Mammary epithelial cell (primary cell): ENCODE measurements at regions not wholly inside any gene's neighbourhood (a gene's known extent, or its start where the extent isn't known, plus 50 kb on each side); places are given as distances from the start of the nearest gene placed in this dataset.

Source experiments
- EZH2 ChIP-seq: IDR thresholded peaks from 2 replicates; pipeline ENCODE4 v1.6.1; 2012; ENCODE audit warnings: low read length, inconsistent platforms, borderline replicate concordance
- TF ChIP-seq, protein P1 (sequence below), 2 donors: IDR thresholded peaks in 1 of 2; conservative IDR thresholded peaks in 1 of 2; 2 replicates each; pipeline ENCODE4 v1.5.1; 2011 to 2012; ENCODE audit warnings: inconsistent platforms in 2 of 2, low read length in 2 of 2, mild to moderate bottlenecking in 2 of 2, control low read depth in 1 of 2, low read depth in 1 of 2; ENCODE audit not compliant: insufficient read depth in 1 of 2; ENCODE audit errors: extremely low read depth in 1 of 2

DNA sequence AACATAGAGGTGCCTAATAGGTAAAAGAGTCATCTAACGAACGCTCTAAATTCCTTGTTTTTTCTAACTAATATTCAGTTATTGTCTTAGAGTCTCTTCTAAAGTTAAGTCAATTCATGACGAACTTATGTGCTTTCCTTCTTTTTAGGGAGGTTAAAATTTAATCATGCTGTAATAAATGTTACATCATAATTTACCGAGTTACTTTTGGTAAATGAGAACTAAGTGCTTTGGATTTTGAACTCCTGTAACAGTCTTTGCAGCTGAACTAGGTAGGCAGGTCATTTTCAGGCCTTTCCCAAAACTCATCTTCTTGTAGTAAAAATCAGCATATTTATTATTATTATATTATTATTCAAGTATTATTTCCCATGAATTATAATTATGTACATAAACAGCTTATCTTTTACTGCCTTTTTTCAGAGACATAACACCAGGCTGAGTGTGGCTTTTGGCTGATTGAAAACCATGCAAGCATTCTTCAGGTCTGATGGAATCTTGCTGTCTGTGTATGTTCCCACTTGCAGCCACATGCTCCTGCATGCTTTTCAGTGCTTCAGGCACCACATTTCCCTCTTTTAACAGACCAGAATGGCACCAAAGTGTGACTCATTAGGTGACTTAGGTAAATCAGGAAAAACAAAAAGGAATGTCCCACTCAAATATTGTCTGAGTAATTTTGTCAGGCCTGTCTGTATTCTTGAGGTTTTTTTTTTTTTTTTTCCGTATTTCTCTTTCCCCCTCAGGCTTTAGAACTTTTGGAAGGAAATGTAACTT lies 81.0 kb upstream of the CD55 start:
- TF ChIP-seq EZH2 = no peak
- TF ChIP-seq, protein P1, sequence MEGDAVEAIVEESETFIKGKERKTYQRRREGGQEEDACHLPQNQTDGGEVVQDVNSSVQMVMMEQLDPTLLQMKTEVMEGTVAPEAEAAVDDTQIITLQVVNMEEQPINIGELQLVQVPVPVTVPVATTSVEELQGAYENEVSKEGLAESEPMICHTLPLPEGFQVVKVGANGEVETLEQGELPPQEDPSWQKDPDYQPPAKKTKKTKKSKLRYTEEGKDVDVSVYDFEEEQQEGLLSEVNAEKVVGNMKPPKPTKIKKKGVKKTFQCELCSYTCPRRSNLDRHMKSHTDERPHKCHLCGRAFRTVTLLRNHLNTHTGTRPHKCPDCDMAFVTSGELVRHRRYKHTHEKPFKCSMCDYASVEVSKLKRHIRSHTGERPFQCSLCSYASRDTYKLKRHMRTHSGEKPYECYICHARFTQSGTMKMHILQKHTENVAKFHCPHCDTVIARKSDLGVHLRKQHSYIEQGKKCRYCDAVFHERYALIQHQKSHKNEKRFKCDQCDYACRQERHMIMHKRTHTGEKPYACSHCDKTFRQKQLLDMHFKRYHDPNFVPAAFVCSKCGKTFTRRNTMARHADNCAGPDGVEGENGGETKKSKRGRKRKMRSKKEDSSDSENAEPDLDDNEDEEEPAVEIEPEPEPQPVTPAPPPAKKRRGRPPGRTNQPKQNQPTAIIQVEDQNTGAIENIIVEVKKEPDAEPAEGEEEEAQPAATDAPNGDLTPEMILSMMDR (conservative IDR thresholded peaks at IDR 0.05 in 1 of 2, IDR thresholded peaks at IDR 0.05 in 1 of 2; ENCODE audit: extremely low read depth in 1 of 2, insufficient read depth in 1 of 2, low read depth in 1 of 2, low read length in 2 of 2) = no peak
